Kidney (tissue), 13 donors: ENCODE measurements at regions not wholly inside any gene's neighbourhood (a gene's known extent, or its start where the extent isn't known, plus 50 kb on each side); places are given as distances from the start of the nearest gene placed in this dataset.
"Not testable (repeated sequence)": the region's sequence is repeated elsewhere in the genome, so short reads cannot be mapped to it uniquely, and the experiment has no call there.

Source experiments
- DNase-seq, 5 donors: peaks; one replicate each; pipeline ENCODE4 v3.0.0-alpha.2; 2013 to 2020
- FAIRE-seq: peaks from 2 replicates; lab custom pipeline; 2012; peaks lifted over from hg19 to GRCh38; lab: Jason Lieb, UNC
- H3K27ac ChIP-seq, 2 donors: one replicate each; pipeline ENCODE4 v1.7.0; 2013; ENCODE audit warnings: low read depth in 2 of 2, low read length in 2 of 2, inconsistent platforms in 1 of 2
- H3K27me3 ChIP-seq: one replicate; pipeline ENCODE4 v1.7.1; 2013; ENCODE audit warnings: low read length, inconsistent platforms; ENCODE audit not compliant: control insufficient read depth, insufficient read depth
- H3K36me3 ChIP-seq, 3 donors: one replicate each; pipeline versions ENCODE4 v1.7.0 to v1.7.1; 2013; ENCODE audit warnings: low read length in 3 of 3, control low read depth in 1 of 3, inconsistent platforms in 1 of 3; ENCODE audit not compliant: insufficient read depth in 3 of 3, control insufficient read depth in 2 of 3
- H3K4me1 ChIP-seq, 3 donors: one replicate each; pipeline versions ENCODE4 v1.7.0 to v1.7.1; 2013; ENCODE audit warnings: low read length in 3 of 3, inconsistent platforms in 1 of 3, low read depth in 1 of 3; ENCODE audit not compliant: control insufficient read depth in 2 of 3, insufficient read depth in 2 of 3
- H3K4me3 ChIP-seq, 3 donors: one replicate each; pipeline versions ENCODE4 v1.7.0 to v1.8.1; 2013; ENCODE audit warnings: low read length in 3 of 3, control low read depth in 1 of 3, inconsistent platforms in 1 of 3
- H3K9ac ChIP-seq, 3 donors: one replicate each; pipeline versions ENCODE4 v1.7.0 to v1.7.1; 2013; ENCODE audit warnings: low read length in 3 of 3, control low read depth in 1 of 3, inconsistent platforms in 1 of 3
- H3K9me3 ChIP-seq, 3 donors: one replicate each; pipeline versions ENCODE4 v1.7.0 to v1.7.1; 2013; ENCODE audit warnings: low read length in 3 of 3, control low read depth in 1 of 3, inconsistent platforms in 1 of 3; ENCODE audit not compliant: control insufficient read depth in 2 of 3, insufficient read depth in 1 of 3
- CTCF ChIP-seq: IDR thresholded peaks from 3 replicates; pipeline ENCODE4 v1.5.1; 2012; ENCODE audit warnings: mild to moderate bottlenecking, moderate library complexity, borderline replicate concordance; ENCODE audit not compliant: insufficient read depth; ENCODE audit errors: extremely low read depth
- intact Hi-C: fragments of 100-400 bp; cut with DNase I; formaldehyde crosslinking; loops from one replicate; pipeline ENCODE4 v1.11.1; 2022
- donor health status: control.
- donor health status: control.
- donor health status: control.
- donor health status: control.
- donor health status: control.
- donor health status: DM: yes; HTN: yes; CAD: no.
- donor health status: Normal renal cell carcinoma (clear cell type).

DNA sequence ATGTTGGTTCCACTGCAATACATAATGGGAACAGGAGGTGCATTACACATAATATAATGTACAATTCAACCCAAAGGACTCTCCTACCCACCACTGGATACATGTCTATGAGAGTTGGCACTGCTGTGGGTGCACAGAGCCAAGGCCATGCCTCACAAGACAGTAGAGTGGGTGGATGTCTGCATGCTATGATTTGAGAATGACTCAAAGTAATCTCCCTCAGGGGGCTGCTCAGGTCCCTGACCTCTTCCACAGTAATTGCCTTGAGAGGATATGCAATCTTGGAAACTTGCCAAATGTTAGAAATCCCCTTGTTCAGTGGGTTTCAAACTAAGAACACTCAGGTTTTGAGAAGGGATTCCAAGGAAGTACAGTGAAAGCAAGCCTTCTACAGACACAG is 79.0 kb downstream of the ANKEF1 start:
- no peak for FAIRE-seq
- Histone ChIP-seq H3K4me3 (no peak overlapping the region), H3K9me3 (no peaks in the 10 kb centered on the region)

GRCh38 chr20:10114598-10114997 is 79.8 kb downstream of the ANKEF1 start:
- Histone ChIP-seq H3K27me3 (no peaks in the 10 kb centered on the region), H3K4me3 (no peak overlapping the region), H3K36me3 (no peaks in the 10 kb centered on the region), H3K4me1 (no peaks in the 10 kb centered on the region), H3K9me3 (no peaks in the 10 kb centered on the region), H3K9ac (no peak overlapping the region), H3K27ac (no peak overlapping the region)
- DNase-seq (no peak), FAIRE-seq (no peak)
- TF ChIP-seq CTCF, result no peak
- intact Hi-C loops, result no loop called here

More for the DNA sequence above, 79.0 kb downstream of the ANKEF1 start:
- Histone ChIP-seq H3K27me3 (no peaks in the 10 kb centered on the region), H3K9ac (no peak overlapping the region), H3K27ac (no peak overlapping the region), H3K36me3 (no peaks in the 10 kb centered on the region), H3K4me1 (no peaks in the 10 kb centered on the region)
- DNase-seq, result no peak
- TF ChIP-seq CTCF, result no peak
- intact Hi-C loops, result no loop called here

GRCh38 chr20:10115021-10115420 is 80.2 kb downstream of the ANKEF1 start:
- Histone ChIP-seq H3K27me3 (no peaks in the 10 kb centered on the region), H3K36me3 (no peaks in the 10 kb centered on the region), H3K4me1 (no peaks in the 10 kb centered on the region), H3K27ac (no peak overlapping the region), H3K9ac (no peak overlapping the region), H3K9me3 (no peaks in the 10 kb centered on the region), H3K4me3 (no peak overlapping the region)
- DNase-seq, result no peak
- TF ChIP-seq CTCF, result no peak
- FAIRE-seq, result no peak
- intact Hi-C loops, result no loop called here

- no peaks in the 10 kb centered on the region for H3K9me3 ChIP-seq
- no peak overlapping the region for H3K27ac ChIP-seq
- no peaks in the 10 kb centered on the region for H3K4me1 ChIP-seq
- no peak for FAIRE-seq
- intact Hi-C loops, result no loop called here
- no peak overlapping the region for H3K9ac ChIP-seq
- no peak for TF ChIP-seq CTCF
- no peak for DNase-seq
- no peaks in the 10 kb centered on the region for H3K27me3 ChIP-seq
- no peak overlapping the region for H3K4me3 ChIP-seq
- H3K36me3 ChIP-seq, result no peaks in the 10 kb centered on the region
Observed at GRCh38 chr20:10119336-10119735, 84.5 kb downstream of the ANKEF1 start.

GRCh38 chr20:10124883-10125282 is 90.1 kb downstream of the ANKEF1 start:
- DNase-seq, H3K36me3 ChIP-seq, H3K9ac ChIP-seq, H3K27me3 ChIP-seq, intact Hi-C loops, FAIRE-seq, H3K27ac ChIP-seq, H3K4me3 ChIP-seq, H3K9me3 ChIP-seq, H3K4me1 ChIP-seq: not testable (repeated sequence)
